ENCODE measurements at regions not wholly inside any gene's neighbourhood (a gene's known extent, or its start where the extent isn't known, plus 50 kb on each side); places are given as distances from the start of the nearest gene placed in this dataset.

DNA sequence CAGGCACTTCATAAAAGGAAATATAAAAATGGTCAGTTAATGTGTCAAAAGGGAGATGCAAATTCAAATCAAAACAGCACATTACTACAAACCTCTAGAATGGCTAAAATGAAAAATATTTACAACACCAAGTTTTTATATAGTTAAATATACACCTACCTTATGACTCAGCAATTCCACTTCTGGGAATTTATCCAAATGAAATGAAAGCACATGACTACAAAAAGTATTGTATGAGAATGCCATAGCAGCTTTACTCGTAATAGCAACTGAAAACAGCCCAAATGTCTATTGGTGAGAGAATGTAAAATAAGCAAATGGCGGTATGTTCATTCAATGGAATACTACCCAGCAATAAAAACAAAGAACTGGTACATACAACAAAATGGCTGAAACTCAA, 175.8 kb upstream of the SPAG17 start:
- TF ChIP-seq, protein P1, sequence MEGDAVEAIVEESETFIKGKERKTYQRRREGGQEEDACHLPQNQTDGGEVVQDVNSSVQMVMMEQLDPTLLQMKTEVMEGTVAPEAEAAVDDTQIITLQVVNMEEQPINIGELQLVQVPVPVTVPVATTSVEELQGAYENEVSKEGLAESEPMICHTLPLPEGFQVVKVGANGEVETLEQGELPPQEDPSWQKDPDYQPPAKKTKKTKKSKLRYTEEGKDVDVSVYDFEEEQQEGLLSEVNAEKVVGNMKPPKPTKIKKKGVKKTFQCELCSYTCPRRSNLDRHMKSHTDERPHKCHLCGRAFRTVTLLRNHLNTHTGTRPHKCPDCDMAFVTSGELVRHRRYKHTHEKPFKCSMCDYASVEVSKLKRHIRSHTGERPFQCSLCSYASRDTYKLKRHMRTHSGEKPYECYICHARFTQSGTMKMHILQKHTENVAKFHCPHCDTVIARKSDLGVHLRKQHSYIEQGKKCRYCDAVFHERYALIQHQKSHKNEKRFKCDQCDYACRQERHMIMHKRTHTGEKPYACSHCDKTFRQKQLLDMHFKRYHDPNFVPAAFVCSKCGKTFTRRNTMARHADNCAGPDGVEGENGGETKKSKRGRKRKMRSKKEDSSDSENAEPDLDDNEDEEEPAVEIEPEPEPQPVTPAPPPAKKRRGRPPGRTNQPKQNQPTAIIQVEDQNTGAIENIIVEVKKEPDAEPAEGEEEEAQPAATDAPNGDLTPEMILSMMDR (IDR thresholded peaks at IDR 0.05), result no peak
- TF ChIP-seq EP300 (IDR thresholded peaks at IDR 0.05) (no peak), POLR2A (IDR thresholded peaks at IDR 0.05) (no peak), POLR2AphosphoS5 (IDR thresholded peaks at IDR 0.05) (no peak)

Measured in sigmoid colon (tissue), 4 donors.